Loucy (cell line): ENCODE measurements at regions not wholly inside any gene's neighbourhood (a gene's known extent, or its start where the extent isn't known, plus 50 kb on each side); places are given as distances from the start of the nearest gene placed in this dataset.

Source experiments
- H2AFZ ChIP-seq: fragments of 200-600 bp; sonication (generic); 2 replicates; pipeline ENCODE4 v1.6.0; 2016; ENCODE audit warnings: antibody characterized with exemption, mild to moderate bottlenecking, low read length, moderate library complexity
- H3F3A ChIP-seq: fragments of 200-600 bp; 2 replicates; pipeline ENCODE4 v1.6.0; 2016; ENCODE audit warnings: antibody characterized with exemption, low read depth, mild to moderate bottlenecking
- H3K27me3 ChIP-seq: fragments of 200-600 bp; sonication (generic); 2 replicates; pipeline ENCODE4 v1.6.1; 2014; ENCODE audit warnings: low read length, mild to moderate bottlenecking; ENCODE audit not compliant: insufficient read depth, poor library complexity, severe bottlenecking
- H3K36me3 ChIP-seq: fragments of 200-600 bp; sonication (generic); 2 replicates; pipeline ENCODE4 v1.6.1; 2016; ENCODE audit warnings: low read length; ENCODE audit not compliant: insufficient read depth
- H3K4me1 ChIP-seq: fragments of 200-600 bp; sonication (generic); 2 replicates; pipeline ENCODE4 v1.5.1; 2014; ENCODE audit warnings: low read length, mild to moderate bottlenecking; ENCODE audit not compliant: insufficient read depth, poor library complexity, severe bottlenecking
- H3K4me2 ChIP-seq: fragments of 200-600 bp; sonication (generic); 2 replicates; pipeline ENCODE4 v1.6.0; 2014; ENCODE audit warnings: antibody characterized with exemption, low read length, low read depth, mild to moderate bottlenecking; ENCODE audit not compliant: poor library complexity, severe bottlenecking
- H3K4me3 ChIP-seq: fragments of 200-600 bp; sonication (generic); 2 replicates; pipeline ENCODE4 v1.5.1; 2014; ENCODE audit warnings: low read length, mild to moderate bottlenecking, mixed read lengths; ENCODE audit not compliant: poor library complexity, severe bottlenecking
- H3K79me2 ChIP-seq: fragments of 200-600 bp; sonication (generic); 2 replicates; pipeline ENCODE4 v1.6.1; 2014; ENCODE audit warnings: low read length; ENCODE audit not compliant: insufficient read depth
- H3K9ac ChIP-seq: fragments of 200-600 bp; sonication (generic); 2 replicates; pipeline ENCODE4 v1.6.0; 2014; ENCODE audit warnings: mild to moderate bottlenecking, low read depth, low read length, moderate library complexity; ENCODE audit not compliant: poor library complexity, severe bottlenecking
- H3K9me2 ChIP-seq: fragments of 200-600 bp; sonication (generic); replicated peaks from 2 replicates; pipeline ENCODE4 v1.6.1; 2016; ENCODE audit warnings: low read depth, low read length, mixed read lengths
- H3K9me3 ChIP-seq: fragments of 200-600 bp; sonication (generic); 2 replicates; pipeline ENCODE4 v1.6.1; 2014; ENCODE audit warnings: mild to moderate bottlenecking, antibody characterized with exemption, low read length, low read depth; ENCODE audit not compliant: insufficient read depth
- H4K20me1 ChIP-seq: fragments of 200-600 bp; sonication (generic); 2 replicates; pipeline ENCODE4 v1.6.0; 2014; ENCODE audit warnings: antibody characterized with exemption, low read length, mild to moderate bottlenecking; ENCODE audit not compliant: insufficient read depth, poor library complexity, severe bottlenecking
- CTCF ChIP-seq: fragments of 200-600 bp; sonication (generic); conservative IDR thresholded peaks from 2 replicates; pipeline ENCODE4 v1.5.1; 2014; ENCODE audit warnings: mild to moderate bottlenecking, antibody characterized with exemption, low read length
- EZH2phosphoT487 ChIP-seq: fragments of 200-600 bp; IDR thresholded peaks from 2 replicates; pipeline ENCODE4 v1.6.1; 2018; ENCODE audit warnings: antibody characterized with exemption, mild to moderate bottlenecking, moderate library complexity, borderline replicate concordance

- no peak overlapping the region for H2AFZ ChIP-seq
- H3K4me3 ChIP-seq = no peak overlapping the region
- no peaks in the 10 kb centered on the region for H4K20me1 ChIP-seq
- TF ChIP-seq CTCF = no peak
- TF ChIP-seq EZH2phosphoT487 = no peak
- H3K27me3 ChIP-seq = no peaks in the 10 kb centered on the region
- no peaks in the 10 kb centered on the region for H3K4me1 ChIP-seq
- no peak overlapping the region for H3K4me2 ChIP-seq
- H3K36me3 ChIP-seq = no peaks in the 10 kb centered on the region
- H3K9me2 ChIP-seq = no peaks in the 10 kb centered on the region
- no peaks in the 10 kb centered on the region for H3K79me2 ChIP-seq
- no peaks in the 10 kb centered on the region for H3F3A ChIP-seq
- no peaks in the 10 kb centered on the region for H3K9me3 ChIP-seq
- H3K9ac ChIP-seq = no peak overlapping the region
Measured at GRCh38 chr2:117645458-117645857, 169.0 kb upstream of the DDX18 start.

DNA sequence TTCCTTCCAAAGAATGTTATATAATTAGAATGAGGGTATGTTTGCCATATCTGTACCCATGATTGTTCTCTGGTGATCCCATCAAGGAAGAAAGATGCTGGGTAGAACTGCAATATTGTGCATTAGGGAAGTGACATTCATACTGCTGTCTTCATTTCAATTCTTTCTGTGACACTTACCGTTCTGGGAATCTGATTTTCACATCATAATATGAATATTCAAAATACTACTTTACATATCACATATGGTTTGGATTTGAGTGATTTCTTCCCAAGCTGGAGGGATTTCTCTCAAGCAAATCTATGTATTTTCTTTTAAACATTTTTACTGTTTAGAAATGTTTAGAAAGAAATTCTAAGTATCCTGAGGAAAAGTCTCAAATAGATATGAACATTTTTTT is 168.4 kb upstream of the DDX18 start:
- H3K4me3 ChIP-seq = no peak overlapping the region
- H3K4me1 ChIP-seq = no peaks in the 10 kb centered on the region
- H3K79me2 ChIP-seq = no peaks in the 10 kb centered on the region
- no peaks in the 10 kb centered on the region for H3K36me3 ChIP-seq
- no peaks in the 10 kb centered on the region for H3K27me3 ChIP-seq
- no peaks in the 10 kb centered on the region for H3F3A ChIP-seq
- H3K9ac ChIP-seq = no peak overlapping the region
- no peak overlapping the region for H2AFZ ChIP-seq
- no peaks in the 10 kb centered on the region for H4K20me1 ChIP-seq
- TF ChIP-seq EZH2phosphoT487 (no peak), CTCF (no peak)
- H3K4me2 ChIP-seq = no peak overlapping the region
- H3K9me3 ChIP-seq = no peaks in the 10 kb centered on the region
- no peaks in the 10 kb centered on the region for H3K9me2 ChIP-seq

- no peaks in the 10 kb centered on the region for H3K9me3 ChIP-seq
- H3F3A ChIP-seq = no peaks in the 10 kb centered on the region
- no peaks in the 10 kb centered on the region for H4K20me1 ChIP-seq
- H3K4me3 ChIP-seq = no peak overlapping the region
- H3K4me1 ChIP-seq = no peaks in the 10 kb centered on the region
- no peak for TF ChIP-seq EZH2phosphoT487
- TF ChIP-seq CTCF = no peak
- H2AFZ ChIP-seq = no peak overlapping the region
- H3K79me2 ChIP-seq = no peaks in the 10 kb centered on the region
- no peaks in the 10 kb centered on the region for H3K27me3 ChIP-seq
- H3K36me3 ChIP-seq = no peaks in the 10 kb centered on the region
- no peak overlapping the region for H3K9ac ChIP-seq
- no peaks in the 10 kb centered on the region for H3K9me2 ChIP-seq
- H3K4me2 ChIP-seq = no peak overlapping the region
Measured at GRCh38 chr2:117646872-117647271, 167.6 kb upstream of the DDX18 start.
